Naive B cell (primary cell): ENCODE measurements at regions not wholly inside any gene's neighbourhood (a gene's known extent, or its start where the extent isn't known, plus 50 kb on each side); places are given as distances from the start of the nearest gene placed in this dataset.

Experiments
- ATAC-seq, 2 donors: fragments of 150-1000 bp; cut with Tn5 transposase; 2 replicates each; pipeline ENCODE4 v1.10.0; 2021; ENCODE audit warnings: low read depth in 2 of 2, mild to moderate bottlenecking in 2 of 2, moderate library complexity in 2 of 2
- DNase-seq: peaks from one replicate; pipeline ENCODE4 v3.0.0; 2022
- H3K27ac Mint-ChIP-seq, 6 donors: one replicate each; pipeline ENCODE4 v1.8.0; 2020 to 2022; ENCODE audit warnings: mild to moderate bottlenecking in 6 of 6, mixed read lengths in 6 of 6, moderate library complexity in 5 of 6, inconsistent platforms in 2 of 6
- H3K27me3 Mint-ChIP-seq, 3 donors: one replicate each; pipeline ENCODE4 v1.8.0; 2021 to 2022; ENCODE audit warnings: mixed read lengths in 3 of 3, mild to moderate bottlenecking in 1 of 3
- H3K36me3 Mint-ChIP-seq, 2 donors: one replicate each; pipeline ENCODE4 v1.8.0; 2020 to 2022; ENCODE audit warnings: mixed read lengths in 2 of 2, inconsistent platforms in 1 of 2, mild to moderate bottlenecking in 1 of 2
- H3K4me1 Mint-ChIP-seq, 3 donors: one replicate each; pipeline ENCODE4 v1.8.0; 2020 to 2022; ENCODE audit warnings: mixed read lengths in 3 of 3, inconsistent platforms in 1 of 3, mild to moderate bottlenecking in 1 of 3, moderate library complexity in 1 of 3
- H3K4me3 Mint-ChIP-seq, 8 donors: one replicate each; pipeline ENCODE4 v1.8.0; 2020 to 2022; ENCODE audit warnings: mild to moderate bottlenecking in 8 of 8, mixed read lengths in 8 of 8, moderate library complexity in 8 of 8, inconsistent platforms in 2 of 8
- H3K9me3 Mint-ChIP-seq, 7 donors: one replicate each; pipeline ENCODE4 v1.8.0; 2020 to 2022; ENCODE audit warnings: mixed read lengths in 7 of 7, mild to moderate bottlenecking in 5 of 7, inconsistent platforms in 2 of 7, moderate library complexity in 1 of 7

GRCh38 chr3:127053979-127054378, 71.1 kb downstream of the PLXNA1 start:
- peaks cover 10 to 45% (median 32%) of the 10 kb centered on the region in 7 donors for H3K9me3 Mint-ChIP-seq
- DNase-seq (no peak), ATAC-seq (no peak)
- H3K36me3 Mint-ChIP-seq: peaks cover 7 to 19% of the 10 kb centered on the region in 2 donors
- H3K27ac Mint-ChIP-seq: no peak overlapping the region
- H3K27me3 Mint-ChIP-seq: peaks cover 7 to 22% (median 20%) of the 10 kb centered on the region in 3 donors
- H3K4me3 Mint-ChIP-seq: peak overlapping the region in 1 of 8 donors; percentile 57
- H3K4me1 Mint-ChIP-seq: no peaks in the 10 kb centered on the region

- DNase-seq (no peak), ATAC-seq (no peak)
- Mint-ChIP-seq H3K27ac (no peak overlapping the region), H3K4me1 (no peaks in the 10 kb centered on the region), H3K9me3 (peaks cover 9 to 48% (median 22%) of the 10 kb centered on the region in 7 donors), H3K27me3 (peaks cover 11 to 16% (median 14%) of the 10 kb centered on the region in 3 donors), H3K4me3 (no peak overlapping the region), H3K36me3 (peaks cover 7 to 10% of the 10 kb centered on the region in 2 donors)
These were observed 73.4 kb downstream of the PLXNA1 start for GRCh38 chr3:127056281-127056680.

DNA sequence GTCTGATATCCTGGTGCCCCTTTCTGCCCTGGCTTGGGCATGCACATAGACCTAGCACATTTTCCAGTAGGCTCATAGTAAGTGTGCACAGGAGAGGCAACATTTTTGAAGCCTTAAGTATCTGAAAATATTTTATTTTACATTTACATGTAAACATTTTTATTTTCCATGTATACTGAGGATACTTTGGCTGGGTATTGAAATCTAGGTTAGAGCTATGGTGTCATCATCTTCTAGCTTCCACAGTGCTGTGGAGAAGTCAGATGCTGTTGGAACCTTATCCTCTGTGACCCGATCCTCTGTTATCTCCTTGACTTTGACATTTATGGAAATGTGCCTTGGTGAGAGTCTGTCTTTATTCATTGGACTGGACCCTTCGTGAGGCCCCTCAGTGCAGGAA, 74.1 kb downstream of the PLXNA1 start:
- Mint-ChIP-seq H3K27me3 (peaks cover 11 to 21% (median 13%) of the 10 kb centered on the region in 3 donors), H3K27ac (no peak overlapping the region), H3K4me3 (no peak overlapping the region), H3K36me3 (peaks cover 7 to 10% of the 10 kb centered on the region in 2 donors), H3K4me1 (no peaks in the 10 kb centered on the region), H3K9me3 (peaks cover 9 to 48% (median 18%) of the 10 kb centered on the region in 7 donors)
- DNase-seq (no peak), ATAC-seq (no peak)

GRCh38 chr3:127059072-127059471, 76.2 kb downstream of the PLXNA1 start:
- H3K9me3 Mint-ChIP-seq: peaks cover 9 to 48% (median 21%) of the 10 kb centered on the region in 7 donors
- no peak for ATAC-seq
- DNase-seq: no peak
- no peak overlapping the region for H3K4me3 Mint-ChIP-seq
- peaks cover 7 to 10% of the 10 kb centered on the region in 2 donors for H3K36me3 Mint-ChIP-seq
- H3K27me3 Mint-ChIP-seq: peaks cover 16 to 24% (median 23%) of the 10 kb centered on the region in 3 donors
- no peak overlapping the region for H3K27ac Mint-ChIP-seq
- no peaks in the 10 kb centered on the region for H3K4me1 Mint-ChIP-seq

GRCh38 chr3:127061641-127062040, 78.7 kb downstream of the PLXNA1 start:
- H3K4me3 Mint-ChIP-seq: no peak overlapping the region
- no peak for DNase-seq

DNA sequence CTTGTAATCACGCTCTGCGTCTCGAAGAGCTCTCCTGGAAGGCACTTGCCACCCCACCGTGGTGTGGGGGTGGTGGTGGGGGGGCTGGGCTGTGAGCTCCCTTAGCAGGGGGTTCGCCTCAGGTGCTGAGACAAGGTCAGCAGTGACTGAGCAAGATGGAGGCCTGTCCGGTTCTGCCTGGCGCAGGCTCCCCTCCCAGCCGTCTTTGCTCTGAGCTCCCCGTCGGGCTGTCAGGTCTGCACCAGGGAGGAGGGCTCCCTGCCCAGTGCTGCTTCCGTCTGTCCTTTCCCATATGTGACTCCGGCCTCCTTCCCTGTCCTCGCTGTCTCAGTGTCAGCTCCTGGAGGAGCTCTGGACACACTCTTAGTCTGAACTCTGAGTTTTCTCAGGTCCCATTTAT, 80.0 kb downstream of the PLXNA1 start:
- peaks cover 4 to 26% (median 7%) of the 10 kb centered on the region in 7 donors for H3K9me3 Mint-ChIP-seq
- H3K4me1 Mint-ChIP-seq: no peaks in the 10 kb centered on the region
- peaks cover 0 to under 1% of the 10 kb centered on the region in 2 donors for H3K36me3 Mint-ChIP-seq
- no peak for ATAC-seq
- H3K27ac Mint-ChIP-seq: no peak overlapping the region
- DNase-seq: no peak
- H3K27me3 Mint-ChIP-seq: peaks cover 32 to 60% (median 58%) of the 10 kb centered on the region in 3 donors
- H3K4me3 Mint-ChIP-seq: no peak overlapping the region

More at GRCh38 chr3:127061641-127062040, 78.7 kb downstream of the PLXNA1 start:
- peaks cover 7 to 10% of the 10 kb centered on the region in 2 donors for H3K36me3 Mint-ChIP-seq
- H3K27ac Mint-ChIP-seq: no peak overlapping the region
- no peaks in the 10 kb centered on the region for H3K4me1 Mint-ChIP-seq
- peaks cover 26 to 50% (median 46%) of the 10 kb centered on the region in 3 donors for H3K27me3 Mint-ChIP-seq
- ATAC-seq: no peak
- peaks cover 9 to 39% (median 17%) of the 10 kb centered on the region in 7 donors for H3K9me3 Mint-ChIP-seq

GRCh38 chr3:127063916-127064315, 81.0 kb downstream of the PLXNA1 start:
- H3K27me3 Mint-ChIP-seq: peaks cover 32 to 68% (median 65%) of the 10 kb centered on the region in 3 donors
- peaks cover 0 to 16% (median 4%) of the 10 kb centered on the region in 7 donors for H3K9me3 Mint-ChIP-seq
- no peak overlapping the region for H3K4me3 Mint-ChIP-seq
- peak overlapping the region in 1 of 6 donors; percentile 84 for H3K27ac Mint-ChIP-seq
- DNase-seq: no peak
- no peak for ATAC-seq
- H3K4me1 Mint-ChIP-seq: no peaks in the 10 kb centered on the region
- no peaks in the 10 kb centered on the region for H3K36me3 Mint-ChIP-seq

GRCh38 chr3:127064391-127065137, 81.6 kb downstream of the PLXNA1 start:
- peaks cover 38 to 72% (median 70%) of the 10 kb centered on the region in 3 donors for H3K27me3 Mint-ChIP-seq
- no peak for ATAC-seq
- DNase-seq: no peak

DNA sequence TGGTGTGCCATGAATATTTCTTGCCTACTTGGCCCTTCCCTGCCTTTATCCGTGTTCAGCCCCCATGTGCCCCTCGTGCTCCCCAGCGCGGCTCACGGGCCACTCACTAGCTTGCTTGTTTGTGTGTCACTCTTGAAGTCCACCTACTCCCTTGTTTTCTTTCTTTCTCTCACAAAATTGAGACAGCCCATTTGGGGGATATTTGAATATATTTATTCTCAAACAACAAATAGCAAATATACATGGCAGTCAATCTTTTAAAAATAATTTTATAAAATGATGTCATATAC, 82.2 kb downstream of the PLXNA1 start:
- H3K4me1 Mint-ChIP-seq: no peaks in the 10 kb centered on the region
- ATAC-seq: no peak
- DNase-seq: no peak
- H3K27ac Mint-ChIP-seq: no peak overlapping the region
- no peak overlapping the region for H3K4me3 Mint-ChIP-seq
- peaks cover 39 to 73% (median 68%) of the 10 kb centered on the region in 3 donors for H3K27me3 Mint-ChIP-seq
- peaks cover 0 to 5% (median 0%) of the 10 kb centered on the region in 7 donors for H3K9me3 Mint-ChIP-seq
- H3K36me3 Mint-ChIP-seq: no peaks in the 10 kb centered on the region

More at GRCh38 chr3:127064391-127065137, 81.6 kb downstream of the PLXNA1 start:
- Mint-ChIP-seq H3K9me3 (peaks cover 0 to 10% (median 1%) of the 10 kb centered on the region in 7 donors), H3K4me1 (no peaks in the 10 kb centered on the region), H3K27ac (no peak overlapping the region), H3K36me3 (no peaks in the 10 kb centered on the region), H3K4me3 (no peak overlapping the region)

GRCh38 chr3:127065561-127066290, 82.8 kb downstream of the PLXNA1 start:
- H3K36me3 Mint-ChIP-seq: no peaks in the 10 kb centered on the region
- H3K27ac Mint-ChIP-seq: no peak overlapping the region
- H3K27me3 Mint-ChIP-seq: peaks cover 37 to 75% (median 64%) of the 10 kb centered on the region in 3 donors
- H3K9me3 Mint-ChIP-seq: peaks cover 0 to 2% (median 0%) of the 10 kb centered on the region in 7 donors
- ATAC-seq (no peak), DNase-seq (no peak)
- H3K4me1 Mint-ChIP-seq: no peaks in the 10 kb centered on the region
- H3K4me3 Mint-ChIP-seq: no peak overlapping the region

GRCh38 chr3:127066635-127067034, 83.7 kb downstream of the PLXNA1 start:
- DNase-seq (no peak), ATAC-seq (no peak)
- Mint-ChIP-seq H3K9me3 (peaks cover 0 to 2% (median 0%) of the 10 kb centered on the region in 7 donors), H3K36me3 (no peaks in the 10 kb centered on the region), H3K27ac (no peak overlapping the region), H3K4me3 (no peak overlapping the region), H3K27me3 (peaks cover 39 to 78% (median 73%) of the 10 kb centered on the region in 3 donors), H3K4me1 (no peaks in the 10 kb centered on the region)

DNA sequence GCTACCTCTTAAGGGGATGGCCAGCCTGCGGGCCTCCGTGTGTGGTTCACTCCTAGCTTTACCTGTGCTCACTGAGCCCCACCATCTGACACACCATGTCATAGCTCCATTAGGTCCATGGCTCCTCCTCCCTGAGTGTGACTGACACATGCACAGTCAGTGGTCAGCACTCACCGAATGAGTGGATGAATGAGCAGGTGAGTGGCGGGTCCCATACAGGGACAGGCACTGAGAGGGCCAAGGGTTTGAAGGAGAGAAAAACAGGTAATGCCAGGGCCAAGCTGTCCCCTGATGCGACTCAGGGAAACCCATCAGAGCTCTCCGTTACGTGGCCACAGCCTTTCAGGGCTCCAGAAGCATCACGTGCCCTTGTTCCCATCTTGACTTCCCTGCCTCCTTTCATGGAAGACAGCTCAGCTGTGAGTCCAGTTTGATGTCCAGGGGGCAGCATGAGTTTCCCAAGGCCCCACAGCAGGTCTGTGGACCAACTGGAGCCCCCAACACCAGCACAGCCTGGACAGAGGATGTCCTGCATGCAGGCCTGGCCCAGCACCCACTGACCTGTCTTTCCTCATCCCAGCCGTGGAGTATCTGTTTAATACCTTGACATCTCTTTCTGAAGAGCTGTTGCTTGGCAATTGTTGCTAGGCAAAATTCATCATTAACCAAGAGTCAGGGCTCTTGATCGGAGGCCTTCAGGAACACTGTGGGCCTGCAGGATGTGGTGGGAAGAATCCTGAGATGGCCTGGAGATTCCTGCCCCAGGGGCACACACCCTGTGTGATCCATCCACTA, 84.4 kb downstream of the PLXNA1 start:
- H3K36me3 Mint-ChIP-seq: no peaks in the 10 kb centered on the region
- H3K4me1 Mint-ChIP-seq: no peaks in the 10 kb centered on the region
- no peak for ATAC-seq
- DNase-seq: no peak
- H3K4me3 Mint-ChIP-seq: no peak overlapping the region
- no peak overlapping the region for H3K27ac Mint-ChIP-seq
- H3K9me3 Mint-ChIP-seq: peaks cover 0 to 2% (median 0%) of the 10 kb centered on the region in 7 donors
- H3K27me3 Mint-ChIP-seq: peaks cover 39 to 80% (median 75%) of the 10 kb centered on the region in 3 donors

DNA sequence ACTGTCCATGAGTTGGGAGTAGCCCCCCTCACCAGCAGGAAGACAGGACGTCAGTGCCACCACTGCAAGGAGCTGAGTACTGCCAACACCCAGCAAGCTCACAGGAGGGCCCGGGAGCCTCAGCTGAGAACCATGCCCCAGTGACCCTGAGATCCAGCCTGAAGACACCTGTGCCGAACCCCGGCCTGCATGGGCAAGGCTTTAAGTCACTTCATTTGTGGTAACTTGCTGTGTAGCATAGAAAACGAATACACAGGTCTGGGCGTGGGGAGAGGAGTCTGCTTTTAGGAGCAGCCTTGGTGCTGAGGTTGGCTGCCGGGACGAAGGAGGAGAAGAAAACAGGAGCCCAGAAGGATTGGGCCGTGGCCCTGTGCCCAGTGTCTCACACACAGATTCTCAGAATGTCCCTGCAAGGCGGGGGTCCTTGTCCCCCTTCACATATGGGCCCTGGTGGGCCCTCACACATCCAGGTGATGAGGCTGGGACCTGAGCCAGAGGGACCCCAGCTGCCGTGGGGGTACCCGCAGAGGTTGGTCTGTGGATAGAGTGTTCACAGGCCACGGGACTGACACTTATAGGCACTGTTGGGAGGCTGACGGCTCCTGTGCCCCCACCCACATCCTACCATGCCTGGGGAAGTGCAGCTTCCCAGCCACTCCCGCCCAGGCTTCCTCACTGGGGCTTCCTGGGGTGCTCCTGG, 85.3 kb downstream of the PLXNA1 start:
- ATAC-seq (no peak), DNase-seq (no peak)
- H3K9me3 Mint-ChIP-seq: no peaks in the 10 kb centered on the region
- H3K36me3 Mint-ChIP-seq: no peaks in the 10 kb centered on the region
- no peak overlapping the region for H3K4me3 Mint-ChIP-seq
- H3K27ac Mint-ChIP-seq: no peak overlapping the region
- H3K4me1 Mint-ChIP-seq: no peaks in the 10 kb centered on the region
- H3K27me3 Mint-ChIP-seq: peaks cover 35 to 80% (median 76%) of the 10 kb centered on the region in 3 donors
